ENCODE measurements at regions not wholly inside any gene's neighbourhood (a gene's known extent, or its start where the extent isn't known, plus 50 kb on each side); places are given as distances from the start of the nearest gene placed in this dataset.
"Not testable (repeated sequence)": the region's sequence is repeated elsewhere in the genome, so short reads cannot be mapped to it uniquely, and the experiment has no call there.

- H3K27me3 Mint-ChIP-seq (ENCODE audit: low read depth) = peaks cover 13% of the 10 kb centered on the region
- H3K9me3 Mint-ChIP-seq = no peaks in the 10 kb centered on the region
- no peaks in the 10 kb centered on the region for H3K36me3 Mint-ChIP-seq (ENCODE audit: insufficient read depth in 2 of 2)
- DNase-seq (no peak), ATAC-seq (replicated peaks in 1 of 2) (no peak)
- no peak overlapping the region for H3K4me3 Mint-ChIP-seq
- no peaks in the 10 kb centered on the region for H3K4me1 Mint-ChIP-seq (ENCODE audit: low read depth)
- no peak overlapping the region for H3K27ac Mint-ChIP-seq
Observed at GRCh38 chr7:131795400-131795799, 239.0 kb upstream of the PODXL start.

GRCh38 chr7:131792311-131792710 lies 235.9 kb upstream of the PODXL start:
- ATAC-seq (replicated peaks in 1 of 2) (no peak), DNase-seq (no peak)
- Mint-ChIP-seq H3K4me3 (no peak overlapping the region), H3K27ac (no peak overlapping the region), H3K4me1 (ENCODE audit: low read depth) (no peaks in the 10 kb centered on the region), H3K9me3 (no peaks in the 10 kb centered on the region), H3K27me3 (ENCODE audit: low read depth) (peaks cover 7% of the 10 kb centered on the region), H3K36me3 (ENCODE audit: insufficient read depth in 2 of 2) (no peaks in the 10 kb centered on the region)

- Mint-ChIP-seq H3K36me3 (ENCODE audit: insufficient read depth in 2 of 2) (no peaks in the 10 kb centered on the region), H3K27ac (no peak overlapping the region), H3K9me3 (no peaks in the 10 kb centered on the region), H3K4me1 (ENCODE audit: low read depth) (no peaks in the 10 kb centered on the region), H3K4me3 (no peak overlapping the region), H3K27me3 (ENCODE audit: low read depth) (peaks cover 9% of the 10 kb centered on the region)
- DNase-seq (no peak), ATAC-seq (replicated peaks in 1 of 2) (no peak)
Observed at GRCh38 chr7:131787101-131787500, 230.7 kb upstream of the PODXL start.

GRCh38 chr7:131786204-131786603 lies 229.8 kb upstream of the PODXL start:
- Mint-ChIP-seq H3K27ac (no peak overlapping the region), H3K27me3 (ENCODE audit: low read depth) (peaks cover 9% of the 10 kb centered on the region), H3K4me1 (ENCODE audit: low read depth) (no peaks in the 10 kb centered on the region), H3K9me3 (no peaks in the 10 kb centered on the region), H3K4me3 (no peak overlapping the region), H3K36me3 (ENCODE audit: insufficient read depth in 2 of 2) (no peaks in the 10 kb centered on the region)
- no peak for ATAC-seq (replicated peaks in 1 of 2)
- DNase-seq = no peak

GRCh38 chr7:131778601-131779000 lies 222.2 kb upstream of the PODXL start:
- H3K9me3 Mint-ChIP-seq = no peaks in the 10 kb centered on the region
- no peak for ATAC-seq (replicated peaks in 1 of 2)
- no peaks in the 10 kb centered on the region for H3K4me1 Mint-ChIP-seq (ENCODE audit: low read depth)
- H3K27me3 Mint-ChIP-seq (ENCODE audit: low read depth) = peaks cover 5% of the 10 kb centered on the region
- H3K36me3 Mint-ChIP-seq (ENCODE audit: insufficient read depth in 2 of 2) = no peaks in the 10 kb centered on the region
- DNase-seq = no peak
- no peak overlapping the region for H3K27ac Mint-ChIP-seq
- H3K4me3 Mint-ChIP-seq = no peak overlapping the region

- Mint-ChIP-seq H3K4me1 (ENCODE audit: low read depth) (no peaks in the 10 kb centered on the region), H3K27me3 (ENCODE audit: low read depth) (peaks cover 12% of the 10 kb centered on the region), H3K36me3 (ENCODE audit: insufficient read depth in 2 of 2) (no peaks in the 10 kb centered on the region), H3K27ac (no peak overlapping the region), H3K4me3 (no peak overlapping the region), H3K9me3 (no peaks in the 10 kb centered on the region)
- no peak for ATAC-seq (replicated peaks in 1 of 2)
- no peak for DNase-seq
Observed at GRCh38 chr7:131774419-131775220, 218.2 kb upstream of the PODXL start.

GRCh38 chr7:131773413-131773812 lies 217.0 kb upstream of the PODXL start:
- Mint-ChIP-seq H3K9me3 (no peaks in the 10 kb centered on the region), H3K27ac (no peak overlapping the region), H3K4me3 (no peak overlapping the region), H3K27me3 (ENCODE audit: low read depth) (peaks cover 12% of the 10 kb centered on the region), H3K4me1 (ENCODE audit: low read depth) (no peaks in the 10 kb centered on the region), H3K36me3 (ENCODE audit: insufficient read depth in 2 of 2) (no peaks in the 10 kb centered on the region)
- ATAC-seq (replicated peaks in 1 of 2) (no peak), DNase-seq (no peak)

- Mint-ChIP-seq H3K4me1 (ENCODE audit: low read depth) (no peaks in the 10 kb centered on the region), H3K36me3 (ENCODE audit: insufficient read depth in 2 of 2) (no peaks in the 10 kb centered on the region), H3K4me3 (no peak overlapping the region), H3K27ac (no peak overlapping the region), H3K27me3 (ENCODE audit: low read depth) (peaks cover 8% of the 10 kb centered on the region), H3K9me3 (no peaks in the 10 kb centered on the region)
- ATAC-seq (replicated peaks in 1 of 2) (no peak), DNase-seq (no peak)
Observed at GRCh38 chr7:131769241-131769640, 212.8 kb upstream of the PODXL start.

- no peak overlapping the region for H3K4me3 Mint-ChIP-seq
Observed at GRCh38 chr7:131767591-131767990, 211.2 kb upstream of the PODXL start.

GRCh38 chr7:131765575-131765974 lies 209.1 kb upstream of the PODXL start:
- H3K36me3 Mint-ChIP-seq (ENCODE audit: insufficient read depth in 2 of 2) = no peaks in the 10 kb centered on the region
- no peaks in the 10 kb centered on the region for H3K4me1 Mint-ChIP-seq (ENCODE audit: low read depth)
- peaks cover 0 to 2% of the 10 kb centered on the region in 2 donors for H3K9me3 Mint-ChIP-seq
- H3K27ac Mint-ChIP-seq = no peak overlapping the region
- H3K27me3 Mint-ChIP-seq (ENCODE audit: low read depth) = peaks cover 17% of the 10 kb centered on the region
- ATAC-seq (replicated peaks in 1 of 2) = no peak
- H3K4me3 Mint-ChIP-seq = no peak overlapping the region
- DNase-seq = no peak

More at GRCh38 chr7:131767591-131767990, 211.2 kb upstream of the PODXL start:
- Mint-ChIP-seq H3K9me3 (peaks cover 0 to 2% of the 10 kb centered on the region in 2 donors), H3K27me3 (ENCODE audit: low read depth) (peaks cover 13% of the 10 kb centered on the region), H3K4me1 (ENCODE audit: low read depth) (no peaks in the 10 kb centered on the region), H3K36me3 (ENCODE audit: insufficient read depth in 2 of 2) (no peaks in the 10 kb centered on the region), H3K27ac (no peak overlapping the region)
- ATAC-seq (replicated peaks in 1 of 2) (no peak), DNase-seq (no peak)

- H3K36me3 Mint-ChIP-seq (ENCODE audit: insufficient read depth in 2 of 2) = no peaks in the 10 kb centered on the region
- H3K4me3 Mint-ChIP-seq = no peak overlapping the region
- no peak for ATAC-seq (replicated peaks in 1 of 2)
- peaks cover 0 to 2% of the 10 kb centered on the region in 2 donors for H3K9me3 Mint-ChIP-seq
- no peak for DNase-seq
- peaks cover 17% of the 10 kb centered on the region for H3K27me3 Mint-ChIP-seq (ENCODE audit: low read depth)
- H3K27ac Mint-ChIP-seq = no peak overlapping the region
- no peaks in the 10 kb centered on the region for H3K4me1 Mint-ChIP-seq (ENCODE audit: low read depth)
Observed at GRCh38 chr7:131764143-131764775, 207.8 kb upstream of the PODXL start.

- ATAC-seq (replicated peaks in 1 of 2) (no peak), DNase-seq (no peak)
- H3K4me1 Mint-ChIP-seq (ENCODE audit: low read depth) = no peaks in the 10 kb centered on the region
- H3K4me3 Mint-ChIP-seq = no peak overlapping the region
- no peaks in the 10 kb centered on the region for H3K36me3 Mint-ChIP-seq (ENCODE audit: insufficient read depth in 2 of 2)
- H3K27ac Mint-ChIP-seq = no peak overlapping the region
- H3K9me3 Mint-ChIP-seq = peaks cover 0 to 2% of the 10 kb centered on the region in 2 donors
- peaks cover 23% of the 10 kb centered on the region for H3K27me3 Mint-ChIP-seq (ENCODE audit: low read depth)
Observed at GRCh38 chr7:131762753-131763152, 206.3 kb upstream of the PODXL start.

GRCh38 chr7:131755801-131756200 lies 199.4 kb upstream of the PODXL start:
- not testable (repeated sequence) for DNase-seq; H3K27ac Mint-ChIP-seq; H3K27me3 Mint-ChIP-seq (ENCODE audit: low read depth); H3K9me3 Mint-ChIP-seq; H3K4me1 Mint-ChIP-seq (ENCODE audit: low read depth); H3K36me3 Mint-ChIP-seq (ENCODE audit: insufficient read depth in 2 of 2); ATAC-seq (replicated peaks in 1 of 2); H3K4me3 Mint-ChIP-seq
